Common myeloid progenitor, CD34-positive (primary cell): ENCODE measurements at regions not wholly inside any gene's neighbourhood (a gene's known extent, or its start where the extent isn't known, plus 50 kb on each side); places are given as distances from the start of the nearest gene placed in this dataset.

Source experiments
- CTCF ChIA-PET: fragments of 350-600 bp; sonication (Branson Sonifier 250); formaldehyde crosslinking; loops from one replicate; lab custom pipeline; 2021; ENCODE audit warnings: antibody characterized with exemption; lab: Charles Lee
- POLR2A ChIA-PET: fragments of 350-600 bp; sonication (Branson Sonifier 250); formaldehyde crosslinking; loops from one replicate; lab custom pipeline; 2021; ENCODE audit warnings: antibody characterized with exemption; lab: Charles Lee
- DNase-seq, 3 donors: peaks; one replicate each; pipeline versions ENCODE4 v3.0.0 to v3.0.0-alpha.2; 2013
- H3K27ac ChIP-seq, 2 experiments: 1 replicate in 1 of 2; 2 replicates in 1 of 2; pipeline ENCODE4 v1.7.0; 2013; ENCODE audit warnings: inconsistent platforms in 2 of 2, low read length in 2 of 2, mild to moderate bottlenecking in 2 of 2, low read depth in 1 of 2, moderate library complexity in 1 of 2; ENCODE audit not compliant: severe bottlenecking in 2 of 2, insufficient read depth in 1 of 2, poor library complexity in 1 of 2
- H3K27me3 ChIP-seq, 5 experiments: replicated peaks in 2 of 5; 1 replicate in 3 of 5; 2 replicates in 2 of 5; pipeline versions ENCODE4 v1.6.1 to v1.7.0; 2013; ENCODE audit warnings: low read length in 4 of 5, mild to moderate bottlenecking in 2 of 5, moderate library complexity in 2 of 5, inconsistent platforms in 1 of 5; ENCODE audit not compliant: insufficient read depth in 5 of 5, control insufficient read depth in 4 of 5
- H3K36me3 ChIP-seq, 4 experiments: 1 replicate in 2 of 4; 2 replicates in 2 of 4; pipeline versions ENCODE4 v1.6.1 to v1.7.0; 2013; ENCODE audit warnings: low read length in 3 of 4, control low read depth in 1 of 4, mild to moderate bottlenecking in 1 of 4; ENCODE audit not compliant: control insufficient read depth in 4 of 4, insufficient read depth in 4 of 4
- H3K4me1 ChIP-seq, 4 experiments: 1 replicate in 3 of 4; 2 replicates in 1 of 4; pipeline versions ENCODE4 v1.6.1 to v1.7.1; 2013; ENCODE audit warnings: low read length in 3 of 4, mild to moderate bottlenecking in 3 of 4, control low read depth in 1 of 4, inconsistent platforms in 1 of 4, moderate library complexity in 1 of 4; ENCODE audit not compliant: control insufficient read depth in 4 of 4, insufficient read depth in 4 of 4; ENCODE audit errors: control extremely low read depth in 1 of 4
- H3K4me3 ChIP-seq, 7 experiments: 1 replicate in 4 of 7; 2 replicates in 3 of 7; pipeline versions ENCODE4 v1.5.1 to v1.7.0; 2013; ENCODE audit warnings: mild to moderate bottlenecking in 7 of 7, low read length in 6 of 7, moderate library complexity in 6 of 7, inconsistent platforms in 2 of 7, low read depth in 2 of 7, control low read depth in 1 of 7; ENCODE audit not compliant: insufficient read depth in 4 of 7, control insufficient read depth in 1 of 7; ENCODE audit errors: extremely low read depth in 1 of 7
- H3K9me3 ChIP-seq, 5 experiments: 1 replicate in 4 of 5; 2 replicates in 1 of 5; pipeline versions ENCODE4 v1.6.1 to v1.7.1; 2013; ENCODE audit warnings: low read length in 4 of 5, mild to moderate bottlenecking in 2 of 5, inconsistent platforms in 1 of 5, low read depth in 1 of 5, moderate library complexity in 1 of 5; ENCODE audit not compliant: control insufficient read depth in 4 of 5, insufficient read depth in 2 of 5; ENCODE audit errors: control extremely low read depth in 1 of 5
- WGBS: methylation state at CpG from one replicate; pipeline ENCODE4 v1.1.5; 2013; ENCODE audit not compliant: insufficient coverage; 5-methylcytosine and 5-hydroxymethylcytosine counted together

DNA sequence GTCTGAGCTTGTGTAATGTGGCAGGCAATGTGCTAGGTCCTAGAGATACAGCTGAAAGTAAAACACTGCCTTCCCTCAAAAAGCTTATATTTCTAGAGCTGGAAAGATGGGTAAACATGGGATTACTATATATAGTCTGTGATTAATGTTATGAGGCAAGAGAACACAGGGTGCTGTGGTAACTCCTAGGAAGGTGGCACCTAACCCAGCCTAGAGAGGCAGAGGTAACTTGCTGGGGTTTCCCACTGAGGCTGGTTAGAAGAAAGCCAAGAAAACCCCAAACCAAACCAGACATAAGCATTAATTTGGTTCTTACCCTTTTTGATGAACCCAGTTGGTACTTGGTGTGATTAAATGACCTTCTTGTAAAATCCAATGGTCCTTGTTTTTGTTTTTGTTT is 315.0 kb downstream of the PPP1R2C start:
- H3K4me1 ChIP-seq: no peaks in the 10 kb centered on the region
- H3K9me3 ChIP-seq: no peaks in the 10 kb centered on the region
- H3K4me3 ChIP-seq: no peak overlapping the region
- H3K36me3 ChIP-seq: no peaks in the 10 kb centered on the region
- DNase-seq: no peak
- no peak overlapping the region for H3K27ac ChIP-seq
- no peaks in the 10 kb centered on the region for H3K27me3 ChIP-seq
- CTCF ChIA-PET: no interaction called here
- POLR2A ChIA-PET: no interaction called here

DNA sequence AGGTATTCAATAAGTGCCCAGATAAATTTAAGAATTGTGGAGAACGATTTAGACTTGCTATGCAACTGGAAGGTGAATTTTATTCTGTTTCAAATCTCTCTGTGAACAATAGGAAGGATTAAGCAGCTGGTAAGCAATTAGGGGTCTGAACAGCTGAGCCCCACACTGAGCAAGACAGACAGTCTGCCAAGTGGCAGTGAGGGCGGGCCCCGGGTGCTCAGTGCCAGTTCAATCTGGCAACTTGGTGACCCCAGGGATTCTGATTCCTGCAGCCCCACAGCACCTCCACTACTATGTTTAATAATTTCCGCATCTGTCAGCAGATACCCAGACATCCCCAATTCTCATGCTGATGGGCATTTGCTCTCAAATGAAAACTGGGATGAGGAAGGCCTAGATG is 317.3 kb downstream of the PPP1R2C start:
- Histone ChIP-seq H3K4me1 (no peaks in the 10 kb centered on the region), H3K27ac (no peak overlapping the region), H3K36me3 (no peaks in the 10 kb centered on the region), H3K9me3 (no peaks in the 10 kb centered on the region), H3K4me3 (no peak overlapping the region), H3K27me3 (peaks cover 0 to 4% (median 0%) of the 10 kb centered on the region in 5 experiments)
- WGBS: 77% methylated on average over 4 of the region's 4 CpGs
- ChIA-PET CTCF (no interaction called here), POLR2A (no interaction called here)
- no peak for DNase-seq

DNA sequence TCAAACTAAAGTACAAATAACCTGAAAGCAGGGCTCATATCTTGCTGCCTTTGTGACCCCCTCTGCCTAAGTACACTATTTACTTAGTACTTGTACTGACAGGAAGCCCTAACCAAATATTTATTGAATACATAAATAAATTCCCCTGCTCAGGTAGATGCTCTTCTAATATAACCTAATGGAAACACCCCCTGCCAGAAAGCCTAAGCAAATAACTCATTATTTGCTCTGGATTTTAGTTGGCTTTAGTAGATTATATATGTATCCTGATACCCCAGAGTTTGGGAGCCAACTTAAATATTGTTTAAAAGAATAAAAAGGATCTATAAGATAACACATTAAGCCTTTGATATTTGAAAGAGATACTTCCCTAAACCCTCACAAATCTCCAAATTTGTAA is 318.2 kb downstream of the PPP1R2C start:
- Histone ChIP-seq H3K4me3 (no peak overlapping the region), H3K9me3 (no peaks in the 10 kb centered on the region), H3K27me3 (peaks cover 0 to 4% (median 0%) of the 10 kb centered on the region in 5 experiments), H3K27ac (no peak overlapping the region), H3K4me1 (no peaks in the 10 kb centered on the region), H3K36me3 (no peaks in the 10 kb centered on the region)
- CTCF ChIA-PET: no interaction called here
- POLR2A ChIA-PET: no interaction called here
- no peak for DNase-seq

DNA sequence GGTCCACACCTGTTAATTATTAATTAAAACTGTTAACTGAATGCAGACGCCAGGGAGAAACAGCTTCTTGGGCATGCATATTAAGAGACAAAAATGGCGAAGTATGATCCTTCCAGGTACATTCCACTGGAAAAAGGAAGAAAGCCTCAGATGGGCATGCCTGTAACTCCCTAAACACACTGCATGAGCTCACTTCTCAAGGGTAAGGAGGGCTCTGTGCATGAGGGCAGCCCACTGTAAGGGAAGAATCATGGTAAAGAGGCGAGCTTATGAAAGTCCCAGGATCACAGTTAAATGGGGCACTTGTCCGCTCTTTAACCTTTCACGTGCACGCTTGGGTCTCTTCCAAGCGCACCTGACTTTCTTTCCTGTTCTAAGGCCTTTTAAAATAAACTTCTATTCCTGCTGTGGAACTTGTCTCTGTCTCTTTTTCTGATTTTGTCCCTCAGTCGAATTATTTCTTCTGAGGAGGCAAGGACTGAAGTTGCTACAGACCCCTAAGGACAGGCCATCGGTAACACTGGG is 321.7 kb downstream of the PPP1R2C start:
- ChIA-PET POLR2A (no interaction called here), CTCF (no interaction called here)
- H3K27ac ChIP-seq: no peak overlapping the region
- H3K36me3 ChIP-seq: no peaks in the 10 kb centered on the region
- peaks cover 0 to 4% (median 0%) of the 10 kb centered on the region in 5 experiments for H3K27me3 ChIP-seq
- WGBS: 91% methylated on average over 9 of the region's 9 CpGs
- no peak overlapping the region for H3K4me3 ChIP-seq
- DNase-seq: no peak
- no peaks in the 10 kb centered on the region for H3K4me1 ChIP-seq
- H3K9me3 ChIP-seq: no peaks in the 10 kb centered on the region

DNA sequence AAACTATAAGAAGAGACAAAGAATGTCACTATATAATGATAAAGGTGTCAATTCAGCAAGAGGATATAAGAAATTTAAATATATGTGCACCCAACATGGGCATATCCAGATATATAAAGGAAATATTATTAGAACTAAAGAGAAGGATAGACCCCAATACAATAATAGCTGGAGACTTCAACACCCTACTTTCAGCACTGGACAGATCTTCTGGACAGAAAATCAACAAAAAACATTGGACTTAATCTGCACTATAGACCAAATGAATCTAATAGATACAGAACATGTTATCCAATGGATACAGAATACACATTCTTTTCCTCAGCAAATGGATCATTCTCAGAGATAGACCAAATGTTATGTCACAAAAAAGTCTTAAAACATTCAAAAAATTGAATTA is 327.7 kb downstream of the PPP1R2C start:
- H3K36me3 ChIP-seq: no peaks in the 10 kb centered on the region
- DNase-seq: no peak
- POLR2A ChIA-PET: no interaction called here

DNA sequence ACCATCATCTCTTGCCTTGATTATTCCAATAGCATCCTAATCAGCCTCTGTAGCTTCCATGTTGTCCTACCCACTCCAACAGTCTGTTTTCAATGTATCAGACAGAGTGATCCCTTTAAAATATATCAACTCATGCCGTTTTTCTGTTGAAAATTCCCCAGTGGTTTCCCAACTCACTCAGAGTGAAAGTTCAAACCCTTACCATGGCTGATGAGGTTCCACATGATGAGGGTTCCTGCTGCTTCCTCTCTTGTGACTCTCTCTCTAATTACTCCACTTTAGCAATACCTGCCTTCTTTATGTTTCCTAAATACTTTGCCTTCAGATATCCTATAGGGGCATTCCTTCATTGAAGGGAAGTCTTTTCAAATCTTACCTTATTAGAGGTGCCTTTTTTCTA is 334.7 kb downstream of the PPP1R2C start:
- no peak overlapping the region for H3K4me3 ChIP-seq
- no peak for DNase-seq
- no peak overlapping the region for H3K27ac ChIP-seq
- H3K27me3 ChIP-seq: no peaks in the 10 kb centered on the region
- H3K36me3 ChIP-seq: no peaks in the 10 kb centered on the region
- POLR2A ChIA-PET: no interaction called here
- CTCF ChIA-PET: no interaction called here
- H3K9me3 ChIP-seq: peaks cover 0 to 6% (median 0%) of the 10 kb centered on the region in 5 experiments
- H3K4me1 ChIP-seq: no peaks in the 10 kb centered on the region
- 67% methylated on average over 1 of the region's 1 CpG for WGBS

More for the DNA sequence above, 327.7 kb downstream of the PPP1R2C start:
- no peak overlapping the region for H3K4me3 ChIP-seq
- H3K27ac ChIP-seq: no peak overlapping the region
- H3K27me3 ChIP-seq: no peaks in the 10 kb centered on the region
- no peaks in the 10 kb centered on the region for H3K4me1 ChIP-seq
- no peaks in the 10 kb centered on the region for H3K9me3 ChIP-seq
- CTCF ChIA-PET: no interaction called here

DNA sequence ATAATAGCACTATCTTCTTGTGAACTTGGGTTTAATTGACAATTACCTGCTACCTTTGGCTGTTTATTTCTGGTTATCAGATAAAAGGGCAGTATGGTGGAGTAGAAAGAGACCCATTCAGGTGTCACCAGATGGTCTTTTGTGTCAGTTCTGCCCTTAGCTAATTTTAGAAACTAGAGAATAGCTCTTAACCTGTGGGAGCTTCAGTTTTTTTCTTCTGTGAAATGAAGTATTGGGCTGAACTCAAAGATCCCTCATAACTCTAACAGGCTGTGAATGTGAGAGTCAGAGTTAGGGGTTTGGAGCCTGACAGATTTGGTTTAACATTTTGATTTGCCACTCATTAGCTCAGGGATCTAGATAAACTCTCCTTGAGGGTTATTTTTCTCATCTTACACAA is 335.2 kb downstream of the PPP1R2C start:
- H3K27ac ChIP-seq: no peak overlapping the region
- ChIA-PET POLR2A (no interaction called here), CTCF (no interaction called here)
- H3K4me3 ChIP-seq: no peak overlapping the region
- DNase-seq: no peak
- H3K4me1 ChIP-seq: no peaks in the 10 kb centered on the region
- no peaks in the 10 kb centered on the region for H3K36me3 ChIP-seq
- peaks cover 0 to 6% (median 0%) of the 10 kb centered on the region in 5 experiments for H3K9me3 ChIP-seq
- no peaks in the 10 kb centered on the region for H3K27me3 ChIP-seq
